Type B pancreatic cell (in vitro differentiated cells): ENCODE measurements at regions not wholly inside any gene's neighbourhood (a gene's known extent, or its start where the extent isn't known, plus 50 kb on each side); places are given as distances from the start of the nearest gene placed in this dataset.
"Not testable (repeated sequence)": the region's sequence is repeated elsewhere in the genome, so short reads cannot be mapped to it uniquely, and the experiment has no call there.

ENCODE experiments used
- DNase-seq: peaks from one replicate; pipeline ENCODE4 v3.0.0; 2021; ENCODE audit warnings: mixed read lengths; ENCODE audit not compliant: unreplicated experiment; ENCODE audit errors: extremely low spot score
- H3K27ac Mint-ChIP-seq: 2 replicates; pipeline ENCODE4 v1.8.0; 2021; ENCODE audit warnings: mild to moderate bottlenecking, mixed read lengths
- H3K27me3 Mint-ChIP-seq: 2 replicates; pipeline ENCODE4 v1.8.0; 2021; ENCODE audit warnings: mixed read lengths
- H3K36me3 Mint-ChIP-seq: 2 replicates; pipeline ENCODE4 v1.8.0; 2021; ENCODE audit warnings: mixed read lengths
- H3K4me1 Mint-ChIP-seq: one replicate; pipeline ENCODE4 v1.8.0; 2021; ENCODE audit warnings: mixed read lengths; ENCODE audit not compliant: unreplicated experiment
- H3K4me3 Mint-ChIP-seq: 2 replicates; pipeline ENCODE4 v1.8.0; 2021; ENCODE audit warnings: mild to moderate bottlenecking, mixed read lengths
- H3K9me3 Mint-ChIP-seq: 2 replicates; pipeline ENCODE4 v1.8.0; 2021; ENCODE audit warnings: mixed read lengths
- TF ChIP-seq, protein P1 (sequence below): fragments of 200-600 bp; sonication (generic); conservative IDR thresholded peaks from 2 replicates; pipeline ENCODE4 v1.5.0; 2021; ENCODE audit warnings: antibody characterized with exemption, mild to moderate bottlenecking

DNA sequence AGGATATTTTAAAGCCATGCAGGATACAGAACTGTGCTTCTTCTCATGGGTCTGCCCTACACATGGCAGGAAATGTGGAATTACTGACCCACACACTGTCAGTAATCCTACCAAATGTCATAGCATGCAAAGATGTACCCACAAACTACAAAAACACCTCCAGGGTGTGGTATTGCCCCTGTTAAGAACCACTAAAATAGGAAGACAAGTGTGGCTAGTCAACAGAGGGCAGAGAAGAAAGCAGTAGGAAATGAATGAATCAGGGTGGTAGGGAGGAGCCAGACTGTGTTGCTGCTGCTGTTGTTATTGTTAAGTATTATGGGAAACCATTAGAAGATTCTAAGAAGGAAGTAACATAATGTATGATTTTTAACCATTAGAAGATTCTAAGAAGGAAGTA lies 556.7 kb upstream of the ACVR2A start:
- Mint-ChIP-seq H3K4me1 (no peaks in the 10 kb centered on the region), H3K9me3 (no peaks in the 10 kb centered on the region), H3K36me3 (no peaks in the 10 kb centered on the region), H3K27me3 (no peaks in the 10 kb centered on the region), H3K4me3 (no peak overlapping the region), H3K27ac (no peak overlapping the region)
- DNase-seq: no peak
- TF ChIP-seq, protein P1, sequence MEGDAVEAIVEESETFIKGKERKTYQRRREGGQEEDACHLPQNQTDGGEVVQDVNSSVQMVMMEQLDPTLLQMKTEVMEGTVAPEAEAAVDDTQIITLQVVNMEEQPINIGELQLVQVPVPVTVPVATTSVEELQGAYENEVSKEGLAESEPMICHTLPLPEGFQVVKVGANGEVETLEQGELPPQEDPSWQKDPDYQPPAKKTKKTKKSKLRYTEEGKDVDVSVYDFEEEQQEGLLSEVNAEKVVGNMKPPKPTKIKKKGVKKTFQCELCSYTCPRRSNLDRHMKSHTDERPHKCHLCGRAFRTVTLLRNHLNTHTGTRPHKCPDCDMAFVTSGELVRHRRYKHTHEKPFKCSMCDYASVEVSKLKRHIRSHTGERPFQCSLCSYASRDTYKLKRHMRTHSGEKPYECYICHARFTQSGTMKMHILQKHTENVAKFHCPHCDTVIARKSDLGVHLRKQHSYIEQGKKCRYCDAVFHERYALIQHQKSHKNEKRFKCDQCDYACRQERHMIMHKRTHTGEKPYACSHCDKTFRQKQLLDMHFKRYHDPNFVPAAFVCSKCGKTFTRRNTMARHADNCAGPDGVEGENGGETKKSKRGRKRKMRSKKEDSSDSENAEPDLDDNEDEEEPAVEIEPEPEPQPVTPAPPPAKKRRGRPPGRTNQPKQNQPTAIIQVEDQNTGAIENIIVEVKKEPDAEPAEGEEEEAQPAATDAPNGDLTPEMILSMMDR: no peak

DNA sequence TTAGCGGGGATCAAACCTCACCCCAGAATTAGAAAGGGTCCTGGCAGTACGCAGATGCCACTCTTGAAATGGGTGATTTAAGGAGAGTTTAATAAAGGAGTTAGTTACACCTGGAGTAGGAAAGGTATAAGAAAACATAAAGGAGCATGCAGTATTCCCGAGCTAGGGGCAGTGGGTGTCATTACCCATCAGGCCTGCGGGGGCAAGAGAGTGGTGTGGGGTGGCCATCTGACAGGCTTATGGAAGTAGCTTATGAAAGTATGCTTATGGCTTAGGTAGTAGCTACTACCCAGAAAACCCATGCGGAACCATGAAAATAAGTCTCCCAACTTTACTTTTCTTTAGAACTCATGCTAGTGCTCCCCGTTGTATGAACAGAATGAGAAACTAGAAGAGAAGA lies 568.9 kb upstream of the ACVR2A start:
- Mint-ChIP-seq H3K4me3 (no peak overlapping the region), H3K27ac (no peak overlapping the region), H3K4me1 (no peaks in the 10 kb centered on the region), H3K27me3 (peaks cover 3% of the 10 kb centered on the region), H3K36me3 (no peaks in the 10 kb centered on the region), H3K9me3 (no peaks in the 10 kb centered on the region)
- TF ChIP-seq, protein P1: peak; percentile 59
- DNase-seq: no peak

DNA sequence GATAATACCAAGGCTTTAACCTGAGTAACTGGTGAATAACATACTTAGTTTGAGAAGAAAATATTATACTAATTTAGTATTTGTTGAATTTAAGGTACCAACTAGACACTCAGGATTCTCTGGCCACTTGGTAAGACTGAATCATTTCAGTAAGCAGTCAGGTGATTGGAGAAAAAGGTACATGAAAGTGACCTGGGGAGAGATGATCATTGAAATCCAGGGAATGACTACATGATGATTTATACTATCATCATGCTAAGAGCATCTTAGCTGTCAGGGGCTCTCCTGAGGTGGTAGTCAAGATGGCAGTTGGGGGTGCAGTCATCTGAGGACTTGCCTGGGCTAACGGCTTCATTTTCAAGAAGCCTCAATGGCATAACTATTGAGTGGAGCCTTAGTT lies 571.2 kb upstream of the ACVR2A start:
- H3K4me1 Mint-ChIP-seq: no peaks in the 10 kb centered on the region
- DNase-seq: no peak
- H3K4me3 Mint-ChIP-seq: no peak overlapping the region
- H3K9me3 Mint-ChIP-seq: no peaks in the 10 kb centered on the region
- H3K27me3 Mint-ChIP-seq: no peaks in the 10 kb centered on the region
- TF ChIP-seq, protein P1: no peak
- no peaks in the 10 kb centered on the region for H3K36me3 Mint-ChIP-seq
- no peak overlapping the region for H3K27ac Mint-ChIP-seq

DNA sequence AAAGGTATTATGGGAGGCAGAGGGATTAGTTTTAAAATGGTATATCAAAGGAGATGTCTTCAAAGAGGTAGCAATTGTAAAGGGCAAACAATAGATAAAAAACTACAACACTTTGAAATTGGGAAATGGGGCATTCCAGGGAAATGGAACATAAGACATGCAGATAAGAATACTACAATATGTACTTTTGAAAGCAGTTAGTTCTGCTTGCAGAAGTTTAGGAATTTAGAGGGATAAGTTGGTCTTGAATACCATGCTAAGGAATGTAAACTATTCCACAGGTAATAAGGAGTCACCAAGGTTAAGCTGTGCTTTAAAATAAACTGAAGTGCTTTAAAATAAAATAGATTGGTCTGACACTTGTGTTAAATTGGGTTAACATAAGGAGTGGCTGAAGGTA lies 571.7 kb upstream of the ACVR2A start:
- TF ChIP-seq, protein P1: no peak
- no peak for DNase-seq
- Mint-ChIP-seq H3K9me3 (peaks cover under 1% of the 10 kb centered on the region), H3K4me1 (no peaks in the 10 kb centered on the region), H3K27me3 (no peaks in the 10 kb centered on the region), H3K27ac (no peak overlapping the region), H3K4me3 (no peak overlapping the region), H3K36me3 (no peaks in the 10 kb centered on the region)

DNA sequence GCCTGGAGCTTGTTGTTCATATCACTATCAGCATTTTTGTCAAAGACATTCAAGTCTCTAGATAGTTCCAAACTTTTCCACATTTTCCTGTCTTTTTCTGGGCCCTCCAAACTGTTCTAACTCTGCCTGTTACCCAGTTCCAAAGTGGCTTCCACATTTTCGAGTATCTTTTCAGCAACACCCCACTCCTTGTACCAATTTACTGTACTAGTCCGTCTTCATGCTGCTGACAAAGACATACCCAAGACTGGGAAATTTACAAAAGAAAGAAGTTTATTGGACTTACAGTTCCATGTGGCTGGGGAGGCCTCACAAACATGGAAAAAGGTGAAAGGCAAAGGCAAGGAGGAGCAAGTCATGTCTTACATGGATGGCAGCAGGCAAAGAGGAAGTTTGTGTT lies 575.2 kb upstream of the ACVR2A start:
- DNase-seq, H3K9me3 Mint-ChIP-seq, H3K27ac Mint-ChIP-seq, H3K27me3 Mint-ChIP-seq, H3K36me3 Mint-ChIP-seq, H3K4me1 Mint-ChIP-seq, H3K4me3 Mint-ChIP-seq: not testable (repeated sequence)

DNA sequence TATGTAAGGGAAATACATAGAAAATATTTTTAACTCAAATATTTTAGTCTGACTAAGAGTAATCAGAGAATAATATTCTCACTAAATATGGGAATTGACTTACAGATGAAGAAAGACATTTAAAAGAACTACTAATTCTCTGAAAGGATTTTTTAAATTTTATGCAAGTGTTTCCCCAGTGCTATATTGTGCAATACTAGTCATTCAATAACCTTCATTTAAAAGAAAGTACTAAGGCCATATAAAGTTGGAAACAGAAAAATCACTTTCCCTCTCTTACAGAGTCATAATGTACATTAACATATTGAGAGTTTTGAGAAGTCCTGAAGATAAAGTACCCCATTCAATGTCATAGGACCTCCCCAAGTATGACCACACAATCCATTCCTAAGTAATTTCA lies 584.6 kb upstream of the ACVR2A start:
- TF ChIP-seq, protein P1: no peak
- Mint-ChIP-seq H3K4me3 (no peak overlapping the region), H3K27ac (no peak overlapping the region), H3K9me3 (peaks cover 4% of the 10 kb centered on the region), H3K36me3 (no peaks in the 10 kb centered on the region), H3K4me1 (no peaks in the 10 kb centered on the region), H3K27me3 (no peaks in the 10 kb centered on the region)
- no peak for DNase-seq
